IMR-90 (cell line): ENCODE measurements at regions not wholly inside any gene's neighbourhood (a gene's known extent, or its start where the extent isn't known, plus 50 kb on each side); places are given as distances from the start of the nearest gene placed in this dataset.

Experiments
- CTCF ChIP-seq: conservative IDR thresholded peaks from 2 replicates; pipeline ENCODE4 v1.5.1; 2012; ENCODE audit warnings: mild to moderate bottlenecking, low read depth, low read length, improper control_type of control experiment
- MXI1 ChIP-seq: IDR thresholded peaks from 2 replicates; pipeline ENCODE4 v1.6.1; 2012; ENCODE audit warnings: low read depth, mild to moderate bottlenecking, low read length, moderate library complexity, borderline replicate concordance

- TF ChIP-seq CTCF (no peak), MXI1 (no peak)
Observed at GRCh38 chr4:153948041-153948440, 159.2 kb upstream of the SFRP2 start.
